ENCODE measurements at regions not wholly inside any gene's neighbourhood (a gene's known extent, or its start where the extent isn't known, plus 50 kb on each side); places are given as distances from the start of the nearest gene placed in this dataset.

- TF ChIP-seq CTCF (IDR thresholded peaks at IDR 0.05) (no peak), POLR2A (IDR thresholded peaks at IDR 0.05) (no peak)
These were observed 68.7 kb upstream of the ADAMTS9 start for GRCh38 chr3:64756398-64756986.

All from thyroid gland (tissue), 4 donors.